DMS114 treated with DMSO at 0.1 percent for 48 hours (cell line): ENCODE measurements at regions not wholly inside any gene's neighbourhood (a gene's known extent, or its start where the extent isn't known, plus 50 kb on each side); places are given as distances from the start of the nearest gene placed in this dataset.

Experiments
- DNase-seq: peaks from one replicate; lab custom pipeline; 2025; ENCODE audit not compliant: unreplicated experiment; lab: John Stamatoyannopoulos, UW

DNA sequence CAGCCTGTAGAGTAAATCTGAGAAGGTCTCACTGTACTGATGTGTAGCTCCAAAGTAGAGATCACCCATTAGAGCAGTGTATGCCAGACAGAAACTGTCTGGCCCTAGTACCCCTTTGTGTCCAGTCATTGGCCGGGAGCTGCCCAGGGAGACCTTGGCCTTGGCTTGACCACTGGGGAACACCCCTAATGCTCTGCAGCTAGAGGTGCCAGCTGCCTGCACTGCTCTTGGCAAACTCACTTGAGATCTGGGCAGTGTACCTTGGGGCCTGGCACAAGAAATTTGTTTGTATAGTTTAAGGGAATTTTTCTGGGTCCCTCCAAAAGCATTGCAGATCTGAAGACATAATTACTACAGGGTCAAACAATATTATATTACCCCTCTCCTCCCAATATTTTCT is 78.7 kb upstream of the MPHOSPH6 start:
- no peak for DNase-seq

DNA sequence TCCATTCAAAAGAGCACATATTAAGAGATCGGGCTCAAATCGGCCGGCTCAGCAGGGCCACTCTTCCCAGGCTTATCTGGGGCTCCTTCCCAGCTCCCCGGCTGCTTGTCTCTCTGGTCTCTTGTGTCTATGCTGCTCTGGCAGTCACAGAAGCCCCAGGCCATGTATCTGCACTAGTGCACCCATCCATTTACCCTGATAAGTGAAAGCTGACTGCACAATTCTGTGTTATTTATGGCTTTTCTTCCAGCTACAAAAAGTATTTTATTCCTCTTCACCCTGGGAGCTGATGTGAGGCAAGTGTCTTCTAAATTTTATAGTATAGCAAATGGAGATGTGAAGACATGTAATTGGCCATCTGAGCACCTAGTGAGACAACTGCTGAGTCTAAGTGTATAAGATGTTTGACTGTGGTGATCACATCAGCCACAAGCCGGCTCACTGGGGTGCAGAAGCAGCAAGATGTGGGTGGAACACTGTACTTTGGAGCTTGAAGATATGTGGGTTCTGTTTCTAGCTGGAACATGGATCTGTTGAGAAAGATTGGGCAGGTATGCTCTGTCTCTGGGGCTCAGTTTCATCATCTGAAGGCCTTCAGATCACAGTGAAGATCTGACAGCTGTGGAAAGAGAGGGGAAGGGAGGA is 78.1 kb upstream of the MPHOSPH6 start:
- no peak for DNase-seq

DNA sequence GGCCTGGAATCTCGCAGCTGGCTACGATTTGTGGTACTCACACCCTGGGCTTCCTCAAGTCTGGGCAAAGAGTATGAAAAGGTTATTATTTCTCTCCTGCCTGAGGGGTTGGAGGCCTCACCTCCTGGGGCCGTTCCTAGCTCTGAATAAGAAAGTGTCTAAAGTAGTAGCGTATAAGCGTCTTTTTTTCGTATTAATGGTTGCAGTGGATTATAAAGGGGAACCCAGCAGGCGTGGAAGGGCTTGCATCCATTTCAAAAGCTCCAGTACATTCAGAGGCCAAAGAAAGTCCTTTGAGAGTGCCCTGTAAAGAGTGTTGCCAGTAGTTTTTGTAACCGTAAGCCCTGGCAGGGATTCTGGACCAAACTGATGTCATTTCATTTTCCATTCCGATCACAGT is 72.2 kb upstream of the MPHOSPH6 start:
- DNase-seq, result no peak

DNA sequence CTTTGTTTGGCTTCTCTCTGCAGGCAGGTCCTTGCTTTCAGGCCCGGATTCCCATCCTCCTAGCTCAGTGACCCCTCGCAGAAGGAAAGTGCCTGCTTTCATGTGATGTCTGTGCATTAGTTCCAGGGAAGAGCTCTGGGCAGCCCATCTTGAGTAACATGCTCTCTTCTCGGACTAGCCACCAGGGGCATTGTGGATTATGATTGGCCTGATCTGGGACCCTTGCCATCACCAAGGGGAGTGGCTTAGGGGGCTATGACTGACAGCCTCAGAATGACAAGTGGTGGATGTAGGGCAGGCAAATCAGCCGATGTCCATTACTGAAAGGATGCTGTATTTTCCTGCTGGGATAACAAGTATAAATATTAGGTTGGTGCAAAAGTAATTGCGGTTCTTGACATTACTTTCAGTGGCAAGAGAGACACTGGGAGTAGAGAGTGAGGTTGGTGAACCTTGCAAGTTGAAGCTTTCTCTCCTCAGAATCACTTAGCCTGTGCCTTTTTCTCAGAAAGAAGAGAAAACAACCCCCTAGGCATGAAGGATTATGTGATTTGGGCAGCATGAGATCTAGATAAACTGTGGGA is 71.5 kb upstream of the MPHOSPH6 start:
- DNase-seq, result no peak

DNA sequence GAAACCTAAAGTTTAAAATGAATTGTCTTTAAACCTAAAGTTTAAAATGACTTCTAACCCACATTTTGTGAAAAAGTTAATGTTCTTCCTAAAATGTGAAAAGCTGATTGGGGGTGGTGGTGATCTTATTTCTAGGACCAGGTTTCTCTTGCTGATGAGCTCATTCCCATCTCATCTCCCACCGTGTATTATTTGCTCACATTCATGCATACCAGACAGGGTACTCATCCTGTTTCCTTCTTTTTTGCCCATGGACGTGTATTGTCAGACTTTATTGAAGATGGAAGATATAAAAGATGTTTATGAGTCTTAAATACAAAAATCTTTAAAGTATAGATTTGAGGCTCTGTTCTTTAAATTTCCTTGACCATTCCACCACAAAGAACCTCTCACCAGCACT is 70.1 kb upstream of the MPHOSPH6 start:
- no peak for DNase-seq

DNA sequence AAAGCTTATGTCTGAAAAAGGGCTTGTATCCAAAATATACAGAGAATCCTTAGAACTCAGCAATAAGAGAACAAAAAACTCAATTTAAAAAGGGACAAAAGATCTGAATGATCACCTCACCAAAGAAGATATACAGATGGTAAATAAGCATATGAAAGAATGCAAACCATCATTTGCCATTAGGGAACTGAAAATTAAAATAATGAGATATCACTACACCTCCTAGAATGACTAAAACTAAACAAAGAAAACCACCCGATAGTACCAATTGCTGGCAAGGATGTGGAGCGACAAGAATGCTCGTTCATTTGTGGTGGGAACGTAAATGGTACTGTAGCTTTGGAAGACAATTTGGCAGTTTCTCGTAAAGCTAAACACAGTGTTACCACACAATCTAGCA is 66.9 kb upstream of the MPHOSPH6 start:
- no peak for DNase-seq

DNA sequence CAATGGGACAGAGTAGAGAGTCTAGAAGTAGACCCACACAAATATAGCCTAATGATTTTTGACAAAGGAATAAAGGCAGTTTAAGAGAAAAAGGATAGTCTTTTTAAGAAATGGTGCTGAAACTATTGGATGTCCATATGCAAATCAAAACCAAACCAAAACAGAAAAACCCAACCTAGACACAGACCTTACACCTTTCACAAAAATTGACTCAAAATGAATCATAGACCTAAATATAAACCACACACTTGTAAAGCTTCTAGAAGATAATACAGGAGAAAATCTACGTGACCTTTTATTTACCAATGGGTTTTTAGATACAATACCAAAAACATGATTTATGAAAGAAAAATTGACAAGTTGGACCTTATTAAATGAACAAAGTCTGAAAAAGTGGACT is 66.4 kb upstream of the MPHOSPH6 start:
- DNase-seq, result no peak

DNA sequence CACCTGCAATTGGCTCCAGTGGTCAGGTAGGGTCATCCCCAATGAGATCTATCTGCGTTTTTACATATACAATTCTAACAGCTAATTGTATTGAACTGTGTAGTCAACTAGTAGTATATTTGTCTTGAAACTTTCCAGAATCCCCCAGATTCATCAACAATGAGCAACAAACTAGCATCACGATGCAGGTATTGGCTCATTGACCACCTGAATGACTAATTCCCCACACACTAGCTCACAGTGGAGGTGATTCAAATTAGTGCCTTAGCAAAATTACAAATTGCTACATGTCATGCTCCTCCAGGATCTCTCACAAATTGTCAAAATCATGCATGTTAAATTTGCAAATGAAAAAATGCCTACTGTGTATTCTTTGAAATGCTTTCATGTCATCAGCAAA is 62.8 kb upstream of the MPHOSPH6 start:
- no peak for DNase-seq

DNA sequence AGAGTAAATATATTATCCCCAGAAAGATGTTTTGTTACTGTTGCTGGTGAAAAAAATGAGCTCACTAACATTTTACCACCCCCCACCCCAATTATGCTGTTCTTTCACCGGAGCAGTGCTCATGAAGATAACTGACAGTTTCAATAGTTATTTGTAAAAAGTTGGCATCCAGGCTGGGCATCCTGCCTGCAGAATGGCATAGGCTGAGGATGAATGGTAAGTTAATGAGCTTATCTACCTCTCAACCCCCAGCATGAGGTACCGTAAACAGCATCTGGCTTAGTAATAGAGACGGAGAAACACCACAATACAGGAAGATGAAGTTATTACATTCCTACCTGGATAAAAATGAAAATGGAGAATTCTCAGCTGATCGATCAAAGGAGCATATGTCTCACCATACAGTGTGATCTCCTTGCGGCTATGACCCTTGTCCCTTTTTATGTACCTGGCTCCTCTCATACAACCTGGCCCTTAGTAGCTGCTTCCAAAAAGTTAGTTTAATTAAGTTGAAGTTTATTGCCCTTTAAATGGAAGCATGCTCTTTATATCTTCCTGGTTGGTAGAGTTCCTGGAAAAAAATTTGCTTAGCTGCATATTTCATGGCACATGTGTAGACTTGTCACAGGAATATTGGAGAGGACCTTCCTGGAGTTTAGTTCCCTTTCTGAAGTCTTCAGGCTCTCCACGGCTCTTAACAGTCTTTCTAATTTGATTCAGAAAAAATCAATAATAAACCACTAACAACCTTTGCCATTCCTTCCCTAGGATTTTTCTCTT is 61.2 kb upstream of the MPHOSPH6 start:
- DNase-seq, result no peak

DNA sequence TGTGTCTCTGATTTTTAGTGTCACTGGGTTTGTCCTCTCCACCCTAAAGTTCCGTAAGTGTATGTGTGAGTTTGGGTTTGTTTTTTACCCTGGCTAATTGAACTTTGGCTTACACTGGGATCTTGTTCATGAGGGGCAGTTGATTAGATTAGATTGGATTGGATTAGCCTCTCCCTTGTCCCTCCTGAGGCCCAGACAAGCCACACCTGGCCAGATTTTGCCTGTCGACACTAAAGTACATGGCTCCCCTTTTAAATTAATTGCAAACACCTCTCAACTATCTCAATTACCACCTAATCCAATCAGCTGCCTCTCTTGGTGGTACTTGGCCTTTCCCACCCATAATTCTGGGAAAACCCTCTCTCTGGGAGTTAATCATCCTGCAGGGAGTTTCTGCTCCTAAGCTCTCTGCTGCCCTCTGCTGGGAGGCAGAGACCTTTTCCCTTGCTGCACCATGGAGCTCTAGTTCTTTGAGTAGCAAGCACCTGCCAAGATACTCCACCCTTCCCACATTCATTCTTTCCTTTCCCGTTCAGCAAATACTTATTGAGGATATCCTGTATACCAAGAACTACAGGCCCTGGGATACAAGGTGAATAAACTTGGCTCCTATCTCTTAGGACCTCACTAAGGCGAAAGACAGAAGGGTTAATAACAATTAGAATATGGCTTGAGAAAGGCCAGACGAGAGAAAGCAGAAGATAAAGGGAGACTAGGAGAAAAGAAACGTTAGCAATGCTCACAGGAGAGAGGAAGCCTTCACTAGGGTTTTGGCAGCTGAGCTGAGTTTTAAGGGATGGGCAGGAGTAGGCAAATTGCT is 60.0 kb upstream of the MPHOSPH6 start:
- DNase-seq, result peak; percentile 64

DNA sequence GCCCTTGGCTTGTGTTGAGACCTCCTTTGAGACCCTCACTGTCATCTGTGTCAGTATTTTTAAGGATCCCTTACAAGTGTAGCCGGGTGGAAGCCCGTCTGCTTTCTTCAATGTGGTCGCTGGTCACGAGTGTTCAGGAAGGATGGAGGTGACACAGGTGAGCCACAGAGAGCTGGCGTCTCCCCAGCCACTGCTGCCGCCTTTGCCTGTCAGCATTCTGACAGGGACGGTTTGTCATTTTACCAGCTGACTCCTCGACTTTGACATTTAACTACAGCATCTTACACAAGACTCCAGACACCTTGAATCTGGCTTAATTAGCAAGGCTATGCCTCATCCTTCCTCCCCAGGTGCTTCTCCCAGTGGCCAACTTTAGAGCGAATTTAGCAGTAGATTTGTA is 56.3 kb upstream of the MPHOSPH6 start:
- no peak for DNase-seq

DNA sequence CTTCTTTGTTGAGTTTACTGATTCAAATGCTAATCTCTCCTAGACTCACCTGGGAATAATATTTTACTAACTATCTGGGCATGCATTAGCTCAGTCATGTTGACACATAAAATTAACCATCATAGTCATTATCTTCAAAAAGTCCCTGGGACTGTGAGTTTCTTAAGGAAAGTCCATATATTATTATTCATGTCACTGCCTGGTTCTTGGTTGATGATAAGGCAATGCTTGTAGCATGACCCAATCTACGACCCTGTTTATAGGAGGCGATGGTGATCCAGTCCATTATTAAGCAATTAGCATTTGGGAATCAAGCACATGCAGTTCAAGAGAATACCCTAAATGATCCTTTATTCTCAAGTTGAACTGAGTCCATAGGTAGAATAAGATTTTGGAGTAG is 54.8 kb upstream of the MPHOSPH6 start:
- DNase-seq, result no peak

DNA sequence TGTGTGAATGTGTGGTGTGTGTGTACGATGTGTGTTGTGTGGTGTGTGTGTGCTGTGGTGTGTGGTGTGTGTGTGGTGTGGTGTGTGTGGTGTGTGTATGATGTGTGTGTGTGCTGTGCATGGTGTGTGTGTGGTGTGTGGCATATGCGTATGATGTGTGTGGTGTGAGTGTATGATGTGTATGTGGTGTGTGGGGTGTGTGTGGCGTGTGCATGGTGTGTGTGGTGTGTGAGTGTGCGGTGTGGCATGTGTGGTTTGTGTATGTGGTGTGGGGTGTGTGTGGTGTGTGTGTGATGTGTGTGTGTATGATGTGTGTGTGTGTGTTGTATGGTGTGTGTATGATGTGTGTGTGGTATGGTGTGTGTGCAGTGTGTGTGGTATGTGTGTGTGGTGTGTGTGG is 50.5 kb upstream of the MPHOSPH6 start:
- no peak for DNase-seq
